Fibroblast of mammary gland (primary cell): ENCODE measurements at regions not wholly inside any gene's neighbourhood (a gene's known extent, or its start where the extent isn't known, plus 50 kb on each side); places are given as distances from the start of the nearest gene placed in this dataset.
"Not testable (repeated sequence)": the region's sequence is repeated elsewhere in the genome, so short reads cannot be mapped to it uniquely, and the experiment has no call there.

Source experiments
- DNase-seq: peaks from one replicate; pipeline ENCODE4 v3.0.0-alpha.2; 2010; ENCODE audit warnings: low read depth
- H3K4me3 ChIP-seq: 2 replicates; pipeline ENCODE4 v1.5.1; 2011; ENCODE audit warnings: low read depth, mild to moderate bottlenecking, low read length, moderate library complexity; ENCODE audit not compliant: control insufficient read depth
- CTCF ChIP-seq: conservative IDR thresholded peaks from 2 replicates; pipeline ENCODE4 v1.5.1; 2011; ENCODE audit warnings: low read depth, low read length, inconsistent platforms; ENCODE audit not compliant: control insufficient read depth, insufficient read depth

- H3K4me3 ChIP-seq, result no peak overlapping the region
- no peak for TF ChIP-seq CTCF
- no peak for DNase-seq
Observed at GRCh38 chr16:79883494-79883893, 283.0 kb upstream of the MAF start.

- H3K4me3 ChIP-seq, result no peak overlapping the region
- DNase-seq, result no peak
- TF ChIP-seq CTCF, result no peak
Observed at GRCh38 chr16:79882340-79883005, 281.9 kb upstream of the MAF start.

DNA sequence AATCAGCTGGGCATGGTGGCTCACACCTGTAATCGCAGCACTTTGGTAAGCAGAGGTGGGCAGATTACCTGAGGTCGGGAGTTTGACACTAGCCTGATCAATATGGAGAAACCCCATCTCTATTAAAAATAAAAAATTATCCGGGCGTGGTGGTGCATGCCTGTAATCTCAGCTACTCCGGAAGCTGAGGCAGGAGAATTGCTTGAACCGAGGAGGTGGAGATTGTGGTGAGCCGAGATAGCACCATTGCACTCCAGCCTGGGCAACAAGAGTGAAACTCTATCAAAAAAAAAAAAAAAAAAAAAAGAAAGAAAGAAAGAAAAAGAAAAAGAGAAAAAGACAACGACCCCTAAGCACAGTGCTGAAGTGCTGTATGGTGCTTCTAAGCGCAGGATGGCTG, 280.6 kb upstream of the MAF start:
- H3K4me3 ChIP-seq, DNase-seq: not testable (repeated sequence)

GRCh38 chr16:79876332-79876730, 275.8 kb upstream of the MAF start:
- no peak for DNase-seq

GRCh38 chr16:79874391-79874790, 273.9 kb upstream of the MAF start:
- TF ChIP-seq CTCF, result no peak
- no peak overlapping the region for H3K4me3 ChIP-seq
- DNase-seq, result no peak

More at GRCh38 chr16:79876332-79876730, 275.8 kb upstream of the MAF start:
- no peak for TF ChIP-seq CTCF
- no peak overlapping the region for H3K4me3 ChIP-seq

DNA sequence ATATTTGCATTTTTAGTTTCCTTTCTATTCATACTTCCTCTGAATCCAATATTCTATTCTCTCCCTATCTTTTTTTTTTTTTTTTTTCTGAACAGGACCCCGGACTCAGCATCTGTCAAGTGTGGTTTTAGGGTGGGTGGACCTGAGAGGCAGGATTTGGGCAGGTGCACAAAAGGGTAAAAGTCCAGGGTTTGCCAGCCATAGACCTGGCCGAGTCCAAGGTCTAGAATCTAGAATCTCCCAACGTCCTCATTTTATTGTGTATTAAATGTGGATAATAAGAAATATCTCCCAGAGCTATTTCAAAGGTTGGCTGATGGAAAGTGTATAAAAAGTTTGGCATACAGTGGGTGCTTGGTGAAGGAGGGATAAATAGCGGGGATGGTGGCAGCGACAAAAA, 273.3 kb upstream of the MAF start:
- no peak overlapping the region for H3K4me3 ChIP-seq
- no peak for DNase-seq
- TF ChIP-seq CTCF, result no peak

DNA sequence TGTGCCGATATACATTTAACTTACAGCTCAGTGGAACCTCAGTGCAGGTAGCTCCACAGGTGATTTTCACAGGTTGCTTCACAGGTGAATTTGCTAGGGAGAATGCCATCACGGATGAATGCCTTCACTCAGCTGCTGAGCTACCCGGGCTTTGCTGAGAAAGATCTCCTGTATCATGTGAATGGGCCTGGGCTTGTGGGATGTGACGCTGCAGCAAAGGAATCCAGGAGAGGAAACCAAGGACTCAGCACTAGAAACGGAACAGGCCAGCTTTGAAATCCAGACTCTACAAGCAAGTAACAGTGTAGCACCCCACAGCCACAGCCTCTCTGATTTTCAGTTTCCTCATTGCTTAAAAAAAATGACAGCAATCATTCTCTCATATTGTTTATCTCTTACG, 271.4 kb upstream of the MAF start:
- no peak for DNase-seq
- TF ChIP-seq CTCF, result no peak
- no peak overlapping the region for H3K4me3 ChIP-seq
